Spleen (tissue), 7 donors: ENCODE measurements at regions not wholly inside any gene's neighbourhood (a gene's known extent, or its start where the extent isn't known, plus 50 kb on each side); places are given as distances from the start of the nearest gene placed in this dataset.

Source experiments
- POLR2A ChIP-seq, 3 donors: fragments of 450-650 bp; IDR thresholded peaks; one replicate each; pipeline ENCODE4 v1.5.1; 2017; ENCODE audit warnings: antibody characterized with exemption in 3 of 3, mild to moderate bottlenecking in 1 of 3
- POLR2AphosphoS5 ChIP-seq, 3 donors: sonication (generic); formaldehyde crosslinking; IDR thresholded peaks; one replicate each; pipeline ENCODE4 v1.5.1; 2017; ENCODE audit warnings: antibody characterized with exemption in 3 of 3
- TF ChIP-seq, protein P1 (sequence below), 11 experiments: fragments of 200-600 bp in 7 of 11; fragments of 450-650 bp in 4 of 11; sonication (generic) in 4 of 11; IDR thresholded peaks in 8 of 11; conservative IDR thresholded peaks in 3 of 11; 1 replicate in 7 of 11; 2 replicates in 4 of 11; pipeline versions ENCODE4 v1.4.0 to v1.8.0; 2016 to 2021; ENCODE audit warnings: antibody characterized with exemption in 11 of 11, inconsistent platforms in 4 of 11, mild to moderate bottlenecking in 1 of 11
- donor health status: DM: no; HTN: no; CAD: no; lungs with moderate emphysema.
- donor health status: DM: no; HTN: no; CAD: no.
- donor health status: DM: no; HTN: no; CAD: no.

DNA sequence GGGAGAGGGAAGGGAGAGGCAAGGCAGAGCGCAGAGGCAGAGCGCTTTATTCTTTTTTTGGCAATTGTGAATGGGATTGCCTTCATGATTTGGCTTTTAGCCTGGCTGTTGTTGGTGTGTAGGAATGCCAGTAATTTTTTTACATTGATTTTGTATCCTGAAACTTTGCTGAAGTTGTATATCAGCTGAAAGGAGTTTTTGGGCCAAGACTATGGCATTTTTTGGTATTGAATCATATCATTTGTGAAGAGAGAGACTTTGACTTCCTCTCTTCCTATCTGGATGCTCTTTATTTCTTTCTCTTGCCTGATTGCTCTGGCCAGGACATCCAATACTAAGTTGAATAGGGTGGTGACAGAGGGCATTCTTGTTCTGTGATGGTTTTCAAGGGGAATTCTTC lies 291.3 kb downstream of the REEP3 start:
- TF ChIP-seq, protein P1, sequence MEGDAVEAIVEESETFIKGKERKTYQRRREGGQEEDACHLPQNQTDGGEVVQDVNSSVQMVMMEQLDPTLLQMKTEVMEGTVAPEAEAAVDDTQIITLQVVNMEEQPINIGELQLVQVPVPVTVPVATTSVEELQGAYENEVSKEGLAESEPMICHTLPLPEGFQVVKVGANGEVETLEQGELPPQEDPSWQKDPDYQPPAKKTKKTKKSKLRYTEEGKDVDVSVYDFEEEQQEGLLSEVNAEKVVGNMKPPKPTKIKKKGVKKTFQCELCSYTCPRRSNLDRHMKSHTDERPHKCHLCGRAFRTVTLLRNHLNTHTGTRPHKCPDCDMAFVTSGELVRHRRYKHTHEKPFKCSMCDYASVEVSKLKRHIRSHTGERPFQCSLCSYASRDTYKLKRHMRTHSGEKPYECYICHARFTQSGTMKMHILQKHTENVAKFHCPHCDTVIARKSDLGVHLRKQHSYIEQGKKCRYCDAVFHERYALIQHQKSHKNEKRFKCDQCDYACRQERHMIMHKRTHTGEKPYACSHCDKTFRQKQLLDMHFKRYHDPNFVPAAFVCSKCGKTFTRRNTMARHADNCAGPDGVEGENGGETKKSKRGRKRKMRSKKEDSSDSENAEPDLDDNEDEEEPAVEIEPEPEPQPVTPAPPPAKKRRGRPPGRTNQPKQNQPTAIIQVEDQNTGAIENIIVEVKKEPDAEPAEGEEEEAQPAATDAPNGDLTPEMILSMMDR (IDR thresholded peaks at IDR 0.05 in 8 of 11, conservative IDR thresholded peaks at IDR 0.05 in 3 of 11) = no peak
- TF ChIP-seq POLR2A (IDR thresholded peaks at IDR 0.05) = no peak
- TF ChIP-seq POLR2AphosphoS5 (IDR thresholded peaks at IDR 0.05) = no peak
